DOHH2 (cell line): ENCODE measurements at regions not wholly inside any gene's neighbourhood (a gene's known extent, or its start where the extent isn't known, plus 50 kb on each side); places are given as distances from the start of the nearest gene placed in this dataset.

Experiments
- H3F3A ChIP-seq: fragments of 200-600 bp; sonication (generic), shearing (Covaris generic); 2 replicates; pipeline ENCODE4 v1.6.0; 2016; ENCODE audit warnings: antibody characterized with exemption, mild to moderate bottlenecking; ENCODE audit not compliant: control insufficient read depth, insufficient read depth
- H3K27ac ChIP-seq: fragments of 200-600 bp; sonication (generic); 2 replicates; pipeline ENCODE4 v1.5.1; 2014; ENCODE audit warnings: low read depth, mild to moderate bottlenecking, low read length, moderate library complexity
- H3K27me3 ChIP-seq: fragments of 200-600 bp; sonication (generic); 2 replicates; pipeline ENCODE4 v1.6.1; 2014; ENCODE audit warnings: mild to moderate bottlenecking, low read length, mixed read lengths; ENCODE audit not compliant: control insufficient read depth
- H3K36me3 ChIP-seq: fragments of 200-600 bp; sonication (generic); 2 replicates; pipeline ENCODE4 v1.6.1; 2014; ENCODE audit warnings: mild to moderate bottlenecking, low read length, moderate library complexity, mixed read lengths; ENCODE audit not compliant: control insufficient read depth
- H3K4me1 ChIP-seq: fragments of 200-600 bp; sonication (generic); 2 replicates; pipeline ENCODE4 v1.6.1; 2014; ENCODE audit warnings: mild to moderate bottlenecking, low read length, mixed read lengths; ENCODE audit not compliant: control insufficient read depth
- H3K4me2 ChIP-seq: fragments of 200-600 bp; sonication (generic); 2 replicates; pipeline ENCODE4 v1.6.0; 2014; ENCODE audit warnings: mild to moderate bottlenecking, low read length, moderate library complexity
- H3K4me3 ChIP-seq: fragments of 200-600 bp; sonication (generic); 2 replicates; pipeline ENCODE4 v1.5.1; 2014; ENCODE audit warnings: mild to moderate bottlenecking, low read length, mixed read lengths
- H3K79me2 ChIP-seq: fragments of 200-600 bp; sonication (generic); 2 replicates; pipeline ENCODE4 v1.6.1; 2014; ENCODE audit warnings: mild to moderate bottlenecking, low read length, mixed read lengths; ENCODE audit not compliant: control insufficient read depth
- H3K9me2 ChIP-seq: fragments of 200-600 bp; sonication (generic); replicated peaks from 2 replicates; pipeline ENCODE4 v1.6.1; 2014; ENCODE audit warnings: mild to moderate bottlenecking, low read length, mixed read lengths; ENCODE audit not compliant: control insufficient read depth
- H3K9me3 ChIP-seq: fragments of 200-600 bp; sonication (generic); 2 replicates; pipeline ENCODE4 v1.6.1; 2014; ENCODE audit warnings: antibody characterized with exemption, low read length, mixed read lengths; ENCODE audit not compliant: control insufficient read depth, insufficient read depth
- H4K20me1 ChIP-seq: fragments of 200-600 bp; sonication (generic); 2 replicates; pipeline ENCODE4 v1.6.0; 2014; ENCODE audit warnings: low read depth, mild to moderate bottlenecking, antibody characterized with exemption, low read length, moderate library complexity; ENCODE audit not compliant: control insufficient read depth, insufficient read depth
- CTCF ChIP-seq: fragments of 200-600 bp; sonication (generic); IDR thresholded peaks from one replicate; pipeline ENCODE4 v1.5.1; 2014; ENCODE audit warnings: antibody characterized with exemption, mild to moderate bottlenecking, low read depth, low read length; ENCODE audit not compliant: poor library complexity, severe bottlenecking
- EZH2phosphoT487 ChIP-seq: fragments of 200-600 bp; sonication (generic); IDR thresholded peaks from 2 replicates; pipeline ENCODE4 v1.6.1; 2017; ENCODE audit warnings: borderline replicate concordance, mild to moderate bottlenecking, antibody characterized with exemption, low read length, moderate library complexity, mixed read lengths

DNA sequence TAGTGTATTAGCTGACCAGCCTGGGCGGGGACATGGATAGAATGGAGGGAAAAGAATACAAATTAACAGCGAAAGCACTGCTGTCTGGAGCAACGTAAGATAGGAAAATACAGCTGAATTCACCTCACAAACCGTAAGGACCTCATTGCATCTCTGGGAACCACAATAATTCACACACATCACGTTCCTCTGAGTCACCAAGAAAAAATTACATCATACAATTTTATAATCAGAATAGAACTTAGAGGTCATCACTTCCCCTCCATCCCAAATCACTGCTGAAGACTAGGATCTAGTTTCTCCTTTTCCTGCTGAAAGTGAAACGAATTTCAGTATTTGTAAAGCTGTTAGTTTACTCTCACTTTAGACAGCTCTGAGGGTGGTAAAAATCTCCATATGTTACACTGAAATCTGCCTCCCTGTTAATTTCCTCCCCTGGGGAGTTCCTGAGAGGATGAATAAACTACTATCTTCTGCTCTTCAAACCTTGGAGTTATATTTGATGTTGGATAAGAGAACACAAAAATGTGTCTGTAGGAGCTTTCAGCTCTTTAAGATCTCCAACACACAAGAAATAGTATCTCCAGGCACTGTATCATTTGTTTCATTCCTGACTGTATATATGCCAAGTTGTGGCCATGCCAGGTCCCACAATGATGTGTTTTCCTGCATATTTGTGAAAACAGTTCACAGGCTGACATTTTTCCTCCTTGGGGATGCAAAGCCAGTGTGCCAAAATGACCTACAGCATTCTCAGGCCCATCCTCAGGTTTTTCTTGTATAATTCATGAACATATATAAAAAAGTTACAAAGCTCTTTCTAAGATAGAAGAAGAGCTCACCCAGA lies 63.8 kb upstream of the SSTR1 start:
- Histone ChIP-seq H4K20me1 (no peaks in the 10 kb centered on the region), H3K27me3 (no peaks in the 10 kb centered on the region), H3K36me3 (no peaks in the 10 kb centered on the region), H3K4me1 (peaks cover 1% of the 10 kb centered on the region; the same call in 1 of the 2 replicates), H3K79me2 (no peaks in the 10 kb centered on the region), H3K4me2 (no peak overlapping the region), H3K9me3 (0 out of 2 replicates have a peak, but pooled peaks cover 4% of the 10 kb centered on the region), H3K27ac (no peak overlapping the region), H3K4me3 (no peak overlapping the region), H3K9me2 (no peaks in the 10 kb centered on the region), H3F3A (no peaks in the 10 kb centered on the region)
- TF ChIP-seq EZH2phosphoT487 = no peak
- no peak for TF ChIP-seq CTCF

DNA sequence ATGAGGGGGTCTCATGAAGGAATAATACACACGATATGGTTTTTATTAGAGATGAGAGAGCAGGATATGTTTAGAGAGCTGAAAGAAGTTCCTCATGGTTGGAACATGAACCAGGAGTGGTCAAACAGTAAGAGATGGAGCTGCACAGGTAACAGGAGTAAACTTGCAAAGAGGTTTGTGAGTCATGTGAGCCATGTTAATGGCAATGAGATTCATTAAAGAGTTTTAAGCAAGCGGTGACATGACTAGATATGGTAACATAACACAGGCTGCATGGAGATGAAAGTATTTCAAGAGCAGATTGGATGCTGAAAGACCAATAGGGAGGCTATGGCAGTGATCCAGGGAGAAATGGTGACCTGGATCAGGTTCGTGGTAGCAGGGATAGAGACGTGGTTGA lies 62.6 kb upstream of the SSTR1 start:
- Histone ChIP-seq H3K4me3 (no peak overlapping the region), H4K20me1 (no peaks in the 10 kb centered on the region), H3K4me1 (no peaks in the 10 kb centered on the region)

DNA sequence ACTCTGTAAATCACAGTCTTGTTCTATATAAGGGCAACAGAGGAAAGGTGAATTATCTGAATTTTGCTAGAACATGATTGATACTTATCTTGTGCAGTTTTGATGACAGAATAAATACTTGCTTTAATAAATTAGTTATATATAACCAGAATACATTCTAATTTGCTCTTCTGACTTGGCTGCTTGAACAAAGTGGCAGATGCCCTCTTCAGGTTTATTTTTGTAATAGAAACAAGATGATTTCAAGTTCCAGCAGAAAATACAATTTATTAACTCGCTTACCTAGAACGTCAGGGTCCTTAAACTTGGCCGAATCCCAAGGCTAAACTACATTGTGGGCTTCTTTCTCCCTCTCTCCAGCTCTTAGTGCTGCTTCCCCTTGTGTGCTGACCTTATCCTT lies 57.6 kb upstream of the SSTR1 start:
- Histone ChIP-seq H3K79me2 (no peaks in the 10 kb centered on the region), H4K20me1 (no peaks in the 10 kb centered on the region), H3K4me1 (no peaks in the 10 kb centered on the region), H3K9me2 (no peaks in the 10 kb centered on the region), H3K27me3 (no peaks in the 10 kb centered on the region), H3K9me3 (no peaks in the 10 kb centered on the region), H3K4me3 (no peak overlapping the region), H3K4me2 (no peak overlapping the region), H3F3A (no peaks in the 10 kb centered on the region), H3K36me3 (no peaks in the 10 kb centered on the region), H3K27ac (no peak overlapping the region)
- TF ChIP-seq EZH2phosphoT487 (no peak), CTCF (no peak)

More for the DNA sequence above, 62.6 kb upstream of the SSTR1 start:
- Histone ChIP-seq H3K79me2 (no peaks in the 10 kb centered on the region), H3F3A (no peaks in the 10 kb centered on the region), H3K4me2 (no peak overlapping the region), H3K36me3 (no peaks in the 10 kb centered on the region), H3K27ac (no peak overlapping the region), H3K9me2 (no peaks in the 10 kb centered on the region), H3K9me3 (0 out of 2 replicates have a peak, but pooled peaks cover 4% of the 10 kb centered on the region), H3K27me3 (no peaks in the 10 kb centered on the region)
- TF ChIP-seq EZH2phosphoT487 (no peak), CTCF (no peak)
